ENCODE measurements at regions not wholly inside any gene's neighbourhood (a gene's known extent, or its start where the extent isn't known, plus 50 kb on each side); places are given as distances from the start of the nearest gene placed in this dataset.

- TF ChIP-seq POLR2A (IDR thresholded peaks at IDR 0.05), result no peak
- TF ChIP-seq CTCF (IDR thresholded peaks at IDR 0.05), result no peak
Observed at GRCh38 chr4:60089546-60090273, 1110.4 kb upstream of the ADGRL3 start.

All from lower leg skin (tissue), 3 donors.